PC-9 (cell line): ENCODE measurements at regions not wholly inside any gene's neighbourhood (a gene's known extent, or its start where the extent isn't known, plus 50 kb on each side); places are given as distances from the start of the nearest gene placed in this dataset.

Source experiments
- CTCF ChIP-seq: fragments of 200-600 bp; sonication (generic); conservative IDR thresholded peaks from 2 replicates; pipeline ENCODE4 v1.6.1; 2017; ENCODE audit warnings: mixed run types, antibody characterized with exemption, mild to moderate bottlenecking, moderate library complexity
- EZH2 ChIP-seq: fragments of 200-600 bp; sonication (generic); IDR thresholded peaks from 2 replicates; pipeline ENCODE4 v1.8.0; 2017; ENCODE audit warnings: antibody characterized with exemption, low read depth

- TF ChIP-seq CTCF (no peak), EZH2 (no peak)
Observed at GRCh38 chr3:40615110-40615915, 90.6 kb downstream of the ZNF621 start.
